ENCODE measurements at regions not wholly inside any gene's neighbourhood (a gene's known extent, or its start where the extent isn't known, plus 50 kb on each side); places are given as distances from the start of the nearest gene placed in this dataset.
A peak's percentile ranks its signal among the peaks of the same experiment; 100 is the strongest.
"Not testable (repeated sequence)": the region's sequence is repeated elsewhere in the genome, so short reads cannot be mapped to it uniquely, and the experiment has no call there.

- DNase-seq = no peak
These were observed 151.8 kb downstream of the CCNG2 start for GRCh38 chr4:77308843-77309242.

- DNase-seq = no peak
These were observed 152.5 kb downstream of the CCNG2 start for GRCh38 chr4:77309496-77309895.

- DNase-seq = no peak
These were observed 153.9 kb downstream of the CCNG2 start for GRCh38 chr4:77310931-77311330.

- no peak for DNase-seq
These were observed 157.7 kb downstream of the CCNG2 start for GRCh38 chr4:77314697-77315096.

- no peak for DNase-seq
These were observed 170.1 kb downstream of the CCNG2 start for GRCh38 chr4:77327151-77327550.

- no peak for DNase-seq
These were observed 175.8 kb downstream of the CCNG2 start for GRCh38 chr4:77332696-77333270.

GRCh38 chr4:77336411-77337142 lies 179.6 kb downstream of the CCNG2 start:
- no peak for DNase-seq

GRCh38 chr4:77342170-77342810 lies 185.3 kb downstream of the CCNG2 start:
- DNase-seq = no peak

GRCh38 chr4:77344001-77344400 lies 187.0 kb downstream of the CCNG2 start:
- DNase-seq = no peak

GRCh38 chr4:77344784-77345183 lies 187.8 kb downstream of the CCNG2 start:
- no peak for DNase-seq

GRCh38 chr4:77347351-77347966 lies 190.5 kb downstream of the CCNG2 start:
- DNase-seq = no peak

GRCh38 chr4:77348815-77349214 lies 191.8 kb downstream of the CCNG2 start:
- no peak for DNase-seq

- no peak for DNase-seq
These were observed 192.4 kb downstream of the CCNG2 start for GRCh38 chr4:77349364-77349763.

GRCh38 chr4:77349796-77350195 lies 192.8 kb downstream of the CCNG2 start:
- DNase-seq = no peak

- no peak for DNase-seq
These were observed 195.2 kb downstream of the CCNG2 start for GRCh38 chr4:77352192-77352591.

- DNase-seq = not testable (repeated sequence)
These were observed 196.8 kb downstream of the CCNG2 start for GRCh38 chr4:77353724-77354315.

GRCh38 chr4:77354550-77354949 lies 197.5 kb downstream of the CCNG2 start:
- no peak for DNase-seq

- no peak for DNase-seq
These were observed 198.7 kb downstream of the CCNG2 start for GRCh38 chr4:77355731-77356130.

GRCh38 chr4:77358315-77358928 lies 201.4 kb downstream of the CCNG2 start:
- peak; percentile 27 for DNase-seq

GRCh38 chr4:77360451-77360850 lies 203.4 kb downstream of the CCNG2 start:
- DNase-seq = no peak

GRCh38 chr4:77366876-77367275 lies 209.9 kb downstream of the CCNG2 start:
- DNase-seq = not testable (repeated sequence)

- DNase-seq = no peak
These were observed 210.6 kb downstream of the CCNG2 start for GRCh38 chr4:77367638-77368037.

- no peak for DNase-seq
These were observed 215.4 kb downstream of the CCNG2 start for GRCh38 chr4:77372375-77372774.

Data from CD4-positive, alpha-beta T cell treated with Interleukin-17A for 1 hour (primary cell).